Hematopoietic multipotent progenitor cell treated with erythropoietin and hydrocortisone succinate and interleukin-3 and kit ligand, for 6 days (in vitro differentiated cells): ENCODE measurements at regions not wholly inside any gene's neighbourhood (a gene's known extent, or its start where the extent isn't known, plus 50 kb on each side); places are given as distances from the start of the nearest gene placed in this dataset.

Experiments
- DNase-seq: peaks from one replicate; pipeline ENCODE4 v3.0.0-alpha.2; 2015

GRCh38 chr7:124989911-124990310, 60.3 kb upstream of the POT1 start:
- DNase-seq = no peak
